NCI-H2227 (cell line): ENCODE measurements at regions not wholly inside any gene's neighbourhood (a gene's known extent, or its start where the extent isn't known, plus 50 kb on each side); places are given as distances from the start of the nearest gene placed in this dataset.

Experiments used
- DNase-seq: peaks from one replicate; lab custom pipeline; 2025; ENCODE audit not compliant: unreplicated experiment; lab: John Stamatoyannopoulos, UW

DNA sequence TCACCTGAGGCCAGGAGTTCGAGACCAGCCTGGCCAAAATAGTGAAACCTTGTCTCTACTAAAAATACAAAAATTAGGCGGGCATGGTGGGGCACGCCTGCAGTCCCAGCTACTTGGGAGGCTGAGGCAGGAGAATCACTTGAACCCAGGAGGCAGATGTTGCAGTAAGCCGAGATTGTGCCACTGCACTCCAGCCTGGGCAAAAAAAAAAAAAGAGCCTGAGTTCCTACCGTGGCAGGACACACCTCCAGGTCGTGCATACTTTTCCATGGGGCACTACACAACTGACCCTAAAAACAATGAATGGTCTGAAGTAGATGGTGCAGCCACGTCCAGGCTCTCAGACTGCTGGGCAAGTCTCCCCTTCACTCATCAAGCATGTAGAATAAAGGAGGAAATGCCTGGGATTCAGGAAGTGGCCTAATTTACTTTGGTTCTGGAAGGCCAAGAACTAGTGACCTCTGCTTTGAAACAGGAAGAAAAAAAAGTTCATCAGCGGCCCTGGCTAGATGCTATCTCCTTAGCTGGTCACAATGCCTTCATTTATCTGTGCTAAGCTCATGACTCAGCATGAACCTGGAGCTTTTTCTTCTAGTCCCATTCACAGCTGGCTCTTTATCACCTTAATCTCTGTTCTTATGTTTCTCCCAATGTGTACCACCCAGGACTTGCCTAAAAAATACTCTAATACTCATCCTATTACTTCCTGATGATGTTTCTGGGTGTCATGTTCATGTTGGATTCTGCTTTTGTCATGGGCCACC, 55.8 kb upstream of the OR6J1 start:
- DNase-seq, result no peak

DNA sequence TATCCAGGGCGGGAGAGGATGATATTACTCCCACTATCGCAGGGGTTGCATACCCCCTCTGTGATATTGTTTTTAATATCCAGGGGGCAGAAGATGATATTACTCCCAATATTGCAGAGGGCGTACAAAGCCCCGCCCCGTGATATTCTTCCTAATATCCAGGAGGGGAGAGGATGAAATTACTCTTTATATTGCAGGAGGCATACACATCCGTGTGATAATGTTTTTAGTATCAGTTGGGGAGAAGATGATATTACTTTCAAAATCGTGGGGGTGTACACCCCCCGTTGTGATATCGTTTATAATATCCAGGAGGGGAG, 52.9 kb upstream of the OXA1L start:
- peak; percentile 24 for DNase-seq

DNA sequence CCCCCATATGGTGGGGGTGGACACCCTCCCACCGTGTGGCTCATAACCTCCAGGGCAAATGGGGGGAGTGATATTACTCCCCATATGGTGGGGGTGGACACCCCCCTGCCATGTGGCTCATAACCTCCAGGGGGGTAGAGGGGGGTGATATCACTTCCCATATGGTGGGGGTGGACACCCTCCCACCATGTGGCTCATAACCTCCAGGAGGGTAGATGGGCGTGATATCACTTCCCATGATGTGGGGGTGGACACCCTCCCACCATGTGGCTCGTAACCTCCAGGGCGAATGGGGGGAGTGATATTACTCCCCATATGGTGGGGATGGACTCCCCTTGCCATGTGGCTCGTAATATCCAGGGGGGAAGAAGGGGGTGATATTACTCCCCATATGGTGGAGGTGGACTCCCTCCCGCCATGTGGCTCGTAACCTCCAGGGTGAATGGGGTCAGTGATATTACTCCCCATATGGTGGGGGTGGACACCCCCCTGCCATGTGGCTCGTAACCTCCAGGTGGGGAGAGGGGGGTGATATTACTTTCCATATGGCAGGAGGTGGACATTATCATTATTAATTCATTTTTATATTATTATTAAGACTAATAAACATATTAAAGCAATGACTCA, 51.2 kb upstream of the OXA1L start:
- DNase-seq, result no peak

DNA sequence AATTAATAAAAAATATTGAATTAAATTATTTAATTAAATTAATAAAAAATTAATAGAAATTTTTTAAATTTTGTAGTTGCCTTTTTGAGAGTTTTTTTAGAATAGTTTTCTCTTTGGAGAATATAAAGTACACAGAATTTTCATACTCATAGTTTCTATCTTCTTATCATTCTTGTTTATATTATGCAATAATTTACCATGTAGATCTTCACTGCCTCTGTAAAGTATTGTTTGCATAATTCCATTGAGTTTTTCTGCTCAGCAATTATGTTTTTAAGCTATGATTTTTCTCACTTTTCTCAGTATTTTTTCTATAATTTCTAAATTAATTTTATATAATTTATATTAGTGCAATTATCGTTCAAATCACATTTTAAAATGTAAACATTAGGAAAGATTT, 50.6 kb upstream of the OXA1L start:
- DNase-seq, result no peak
